GM06990 (cell line): ENCODE measurements at regions not wholly inside any gene's neighbourhood (a gene's known extent, or its start where the extent isn't known, plus 50 kb on each side); places are given as distances from the start of the nearest gene placed in this dataset.

Experiments used
- DNase-seq: peaks from one replicate; pipeline ENCODE4 v3.0.0-alpha.2; 2011; ENCODE audit not compliant: insufficient read length; ENCODE audit errors: extremely low read depth
- H3K27me3 ChIP-seq: replicated peaks from 2 replicates; pipeline ENCODE4 v1.6.0; 2011; ENCODE audit warnings: low read length; ENCODE audit not compliant: control insufficient read depth, insufficient read depth
- H3K36me3 ChIP-seq: 2 replicates; pipeline ENCODE4 v1.5.1; 2011; ENCODE audit warnings: low read length; ENCODE audit not compliant: control insufficient read depth, insufficient read depth
- H3K4me3 ChIP-seq: replicated peaks from 2 replicates; pipeline ENCODE4 v1.5.1; 2011; ENCODE audit warnings: low read depth, mild to moderate bottlenecking, control low read depth, low read length
- CTCF ChIP-seq: IDR thresholded peaks from 2 replicates; pipeline ENCODE4 v1.5.1; 2011; ENCODE audit warnings: low read length, control low read depth, mild to moderate bottlenecking, inconsistent platforms; ENCODE audit not compliant: insufficient read depth, poor library complexity, severe bottlenecking

DNA sequence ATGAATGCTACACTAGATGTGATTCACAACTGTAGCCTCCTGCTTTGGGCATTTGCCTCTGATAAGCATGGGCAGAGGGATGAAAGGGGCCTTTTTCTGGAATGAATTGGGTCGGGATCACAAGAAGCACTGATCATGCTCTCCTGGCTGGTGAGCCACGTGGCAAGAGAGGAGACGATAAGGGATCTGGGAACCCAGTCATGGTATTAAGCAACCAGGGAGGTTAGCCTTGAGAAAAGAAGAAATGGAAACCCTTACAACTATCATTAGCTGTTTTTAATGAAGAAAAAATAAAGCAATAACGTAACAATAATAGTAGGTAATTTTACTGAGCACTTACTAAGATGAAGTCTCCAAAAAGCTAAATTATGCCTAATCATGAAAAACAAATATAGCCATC is 50.0 kb upstream of the RAI14 start:
- H3K36me3 ChIP-seq: no peaks in the 10 kb centered on the region
- H3K27me3 ChIP-seq: no peaks in the 10 kb centered on the region
- DNase-seq: no peak
- no peak overlapping the region for H3K4me3 ChIP-seq
- no peak for TF ChIP-seq CTCF
